ENCODE measurements at regions not wholly inside any gene's neighbourhood (a gene's known extent, or its start where the extent isn't known, plus 50 kb on each side); places are given as distances from the start of the nearest gene placed in this dataset.
A peak's percentile ranks its signal among the peaks of the same experiment; 100 is the strongest.

- no peak for DNase-seq (ENCODE audit: low read depth, low spot score)
- Mint-ChIP-seq H3K4me1 (no peaks in the 10 kb centered on the region), H3K36me3 (ENCODE audit: low read depth) (no peaks in the 10 kb centered on the region), H3K9me3 (no peaks in the 10 kb centered on the region), H3K27ac (ENCODE audit: unreplicated experiment) (no peak overlapping the region), H3K27me3 (ENCODE audit: low read depth) (peaks cover 20% of the 10 kb centered on the region), H3K4me3 (no peak overlapping the region)
- TF ChIP-seq, protein P1, sequence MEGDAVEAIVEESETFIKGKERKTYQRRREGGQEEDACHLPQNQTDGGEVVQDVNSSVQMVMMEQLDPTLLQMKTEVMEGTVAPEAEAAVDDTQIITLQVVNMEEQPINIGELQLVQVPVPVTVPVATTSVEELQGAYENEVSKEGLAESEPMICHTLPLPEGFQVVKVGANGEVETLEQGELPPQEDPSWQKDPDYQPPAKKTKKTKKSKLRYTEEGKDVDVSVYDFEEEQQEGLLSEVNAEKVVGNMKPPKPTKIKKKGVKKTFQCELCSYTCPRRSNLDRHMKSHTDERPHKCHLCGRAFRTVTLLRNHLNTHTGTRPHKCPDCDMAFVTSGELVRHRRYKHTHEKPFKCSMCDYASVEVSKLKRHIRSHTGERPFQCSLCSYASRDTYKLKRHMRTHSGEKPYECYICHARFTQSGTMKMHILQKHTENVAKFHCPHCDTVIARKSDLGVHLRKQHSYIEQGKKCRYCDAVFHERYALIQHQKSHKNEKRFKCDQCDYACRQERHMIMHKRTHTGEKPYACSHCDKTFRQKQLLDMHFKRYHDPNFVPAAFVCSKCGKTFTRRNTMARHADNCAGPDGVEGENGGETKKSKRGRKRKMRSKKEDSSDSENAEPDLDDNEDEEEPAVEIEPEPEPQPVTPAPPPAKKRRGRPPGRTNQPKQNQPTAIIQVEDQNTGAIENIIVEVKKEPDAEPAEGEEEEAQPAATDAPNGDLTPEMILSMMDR (conservative IDR thresholded peaks at IDR 0.05): no peak
Observed at GRCh38 chr17:36748272-36748671, 146.9 kb downstream of the MRM1 start.

GRCh38 chr17:36749493-36749892 is 148.1 kb downstream of the MRM1 start:
- Mint-ChIP-seq H3K4me1 (no peaks in the 10 kb centered on the region), H3K9me3 (no peaks in the 10 kb centered on the region), H3K36me3 (ENCODE audit: low read depth) (no peaks in the 10 kb centered on the region), H3K27me3 (ENCODE audit: low read depth) (peaks cover 25% of the 10 kb centered on the region), H3K4me3 (no peak overlapping the region), H3K27ac (ENCODE audit: unreplicated experiment) (no peak overlapping the region)
- no peak for DNase-seq (ENCODE audit: low read depth, low spot score)
- TF ChIP-seq, protein P1 (conservative IDR thresholded peaks at IDR 0.05): no peak

GRCh38 chr17:36750316-36750885 is 149.0 kb downstream of the MRM1 start:
- H3K9me3 Mint-ChIP-seq: no peaks in the 10 kb centered on the region
- H3K36me3 Mint-ChIP-seq (ENCODE audit: low read depth): no peaks in the 10 kb centered on the region
- TF ChIP-seq, protein P1 (conservative IDR thresholded peaks at IDR 0.05): no peak
- H3K4me3 Mint-ChIP-seq: no peak overlapping the region
- no peak overlapping the region for H3K27ac Mint-ChIP-seq (ENCODE audit: unreplicated experiment)
- no peaks in the 10 kb centered on the region for H3K4me1 Mint-ChIP-seq
- DNase-seq (ENCODE audit: low read depth, low spot score): no peak
- H3K27me3 Mint-ChIP-seq (ENCODE audit: low read depth): peaks cover 22% of the 10 kb centered on the region

- Mint-ChIP-seq H3K27ac (ENCODE audit: unreplicated experiment) (no peak overlapping the region), H3K36me3 (ENCODE audit: low read depth) (no peaks in the 10 kb centered on the region), H3K9me3 (no peaks in the 10 kb centered on the region), H3K4me3 (no peak overlapping the region), H3K4me1 (no peaks in the 10 kb centered on the region), H3K27me3 (ENCODE audit: low read depth) (peaks cover 22% of the 10 kb centered on the region)
- TF ChIP-seq, protein P1 (conservative IDR thresholded peaks at IDR 0.05): no peak
- no peak for DNase-seq (ENCODE audit: low read depth, low spot score)
Observed at GRCh38 chr17:36752096-36752888, 150.9 kb downstream of the MRM1 start.

GRCh38 chr17:36755586-36755985 is 154.2 kb downstream of the MRM1 start:
- Mint-ChIP-seq H3K9me3 (no peaks in the 10 kb centered on the region), H3K36me3 (ENCODE audit: low read depth) (no peaks in the 10 kb centered on the region), H3K4me1 (no peaks in the 10 kb centered on the region), H3K27me3 (ENCODE audit: low read depth) (peaks cover 24% of the 10 kb centered on the region), H3K4me3 (no peak overlapping the region), H3K27ac (ENCODE audit: unreplicated experiment) (no peak overlapping the region)
- peak; percentile 13 for DNase-seq (ENCODE audit: low read depth, low spot score)
- TF ChIP-seq, protein P1 (conservative IDR thresholded peaks at IDR 0.05): peak; percentile 47

All from neural crest cell (in vitro differentiated cells).